ENCODE measurements at regions not wholly inside any gene's neighbourhood (a gene's known extent, or its start where the extent isn't known, plus 50 kb on each side); places are given as distances from the start of the nearest gene placed in this dataset.

GRCh38 chr1:188194916-188195315 is 1366.2 kb downstream of the PLA2G4A start:
- DNase-seq = no peak

GRCh38 chr1:188218289-188218688 is 1389.5 kb downstream of the PLA2G4A start:
- DNase-seq = no peak

- no peak for DNase-seq
These were observed 1391.3 kb downstream of the PLA2G4A start for GRCh38 chr1:188220051-188220450.

- DNase-seq = no peak
These were observed 1395.5 kb downstream of the PLA2G4A start for GRCh38 chr1:188224263-188224662.

GRCh38 chr1:188225975-188226374 is 1397.2 kb downstream of the PLA2G4A start:
- no peak for DNase-seq

- no peak for DNase-seq
These were observed 1399.9 kb downstream of the PLA2G4A start for GRCh38 chr1:188228623-188229022.

- no peak for DNase-seq
These were observed 1409.0 kb downstream of the PLA2G4A start for GRCh38 chr1:188237573-188238348.

GRCh38 chr1:188240772-188241406 is 1412.1 kb downstream of the PLA2G4A start:
- no peak for DNase-seq

- DNase-seq = no peak
These were observed 1412.9 kb downstream of the PLA2G4A start for GRCh38 chr1:188241629-188242028.

- no peak for DNase-seq
These were observed 1414.7 kb downstream of the PLA2G4A start for GRCh38 chr1:188243456-188243855.

GRCh38 chr1:188244681-188245080 is 1415.9 kb downstream of the PLA2G4A start:
- DNase-seq = no peak

- no peak for DNase-seq
These were observed 1418.5 kb downstream of the PLA2G4A start for GRCh38 chr1:188247255-188247654.

GRCh38 chr1:188249811-188250210 is 1421.1 kb downstream of the PLA2G4A start:
- DNase-seq = no peak

- no peak for DNase-seq
These were observed 1422.3 kb downstream of the PLA2G4A start for GRCh38 chr1:188251036-188251435.

- DNase-seq = no peak
These were observed 1433.1 kb downstream of the PLA2G4A start for GRCh38 chr1:188261849-188262248.

GRCh38 chr1:188269956-188270355 is 1441.2 kb downstream of the PLA2G4A start:
- no peak for DNase-seq

- DNase-seq = no peak
These were observed 1441.7 kb downstream of the PLA2G4A start for GRCh38 chr1:188270497-188270896.

GRCh38 chr1:188277771-188278170 is 1449.0 kb downstream of the PLA2G4A start:
- DNase-seq = no peak

- no peak for DNase-seq
These were observed 1453.2 kb downstream of the PLA2G4A start for GRCh38 chr1:188281921-188282320.

GRCh38 chr1:188295157-188295556 is 1466.4 kb downstream of the PLA2G4A start:
- peak; percentile 31 for DNase-seq

GRCh38 chr1:188302746-188303145 is 1474.0 kb downstream of the PLA2G4A start:
- DNase-seq = no peak

- peak; percentile 14 for DNase-seq
These were observed 1485.9 kb downstream of the PLA2G4A start for GRCh38 chr1:188314557-188315137.

GRCh38 chr1:188317894-188318293 is 1489.1 kb downstream of the PLA2G4A start:
- DNase-seq = no peak

Measured in left kidney (tissue), 1 donor.